ENCODE measurements at regions not wholly inside any gene's neighbourhood (a gene's known extent, or its start where the extent isn't known, plus 50 kb on each side); places are given as distances from the start of the nearest gene placed in this dataset.

GRCh38 chr5:23164971-23165370 is 311.8 kb upstream of the CDH12 start:
- no peaks in the 10 kb centered on the region for H3K36me3 ChIP-seq (ENCODE audit: insufficient read depth, low read length)
- no peak overlapping the region for H3K4me3 ChIP-seq (ENCODE audit: low read depth, low read length)
- H3K79me2 ChIP-seq (ENCODE audit: control insufficient read depth, insufficient read depth, low read length, unreplicated experiment): no peaks in the 10 kb centered on the region
- H3K27ac ChIP-seq (ENCODE audit: low read depth, low read length): no peak overlapping the region
- no peaks in the 10 kb centered on the region for H3K4me1 ChIP-seq (ENCODE audit: control insufficient read depth, insufficient read depth, low read length, unreplicated experiment)
- no peak overlapping the region for H2AFZ ChIP-seq (ENCODE audit: low read length, unreplicated experiment)
- no peaks in the 10 kb centered on the region for H3K27me3 ChIP-seq (ENCODE audit: insufficient read depth, low read length)

GRCh38 chr5:23158179-23158578 is 305.0 kb upstream of the CDH12 start:
- Histone ChIP-seq H3K27ac (ENCODE audit: low read depth, low read length) (no peak overlapping the region), H3K79me2 (ENCODE audit: control insufficient read depth, insufficient read depth, low read length, unreplicated experiment) (no peaks in the 10 kb centered on the region), H3K27me3 (ENCODE audit: insufficient read depth, low read length) (no peaks in the 10 kb centered on the region), H3K36me3 (ENCODE audit: insufficient read depth, low read length) (no peaks in the 10 kb centered on the region), H3K4me1 (ENCODE audit: control insufficient read depth, insufficient read depth, low read length, unreplicated experiment) (no peaks in the 10 kb centered on the region), H3K4me3 (ENCODE audit: low read depth, low read length) (no peak overlapping the region), H2AFZ (ENCODE audit: low read length, unreplicated experiment) (no peak overlapping the region)

- Histone ChIP-seq H3K27ac (ENCODE audit: low read depth, low read length) (no peak overlapping the region), H3K36me3 (ENCODE audit: insufficient read depth, low read length) (no peaks in the 10 kb centered on the region), H3K79me2 (ENCODE audit: control insufficient read depth, insufficient read depth, low read length, unreplicated experiment) (no peaks in the 10 kb centered on the region), H3K4me3 (ENCODE audit: low read depth, low read length) (no peak overlapping the region), H3K27me3 (ENCODE audit: insufficient read depth, low read length) (no peaks in the 10 kb centered on the region), H3K4me1 (ENCODE audit: control insufficient read depth, insufficient read depth, low read length, unreplicated experiment) (no peaks in the 10 kb centered on the region), H2AFZ (ENCODE audit: low read length, unreplicated experiment) (no peak overlapping the region)
Observed at GRCh38 chr5:23157716-23158115, 304.6 kb upstream of the CDH12 start.

GRCh38 chr5:23157169-23157568 is 304.0 kb upstream of the CDH12 start:
- H3K27me3 ChIP-seq (ENCODE audit: insufficient read depth, low read length): no peaks in the 10 kb centered on the region
- no peak overlapping the region for H3K4me3 ChIP-seq (ENCODE audit: low read depth, low read length)
- H3K27ac ChIP-seq (ENCODE audit: low read depth, low read length): no peak overlapping the region
- H3K36me3 ChIP-seq (ENCODE audit: insufficient read depth, low read length): no peaks in the 10 kb centered on the region
- H3K79me2 ChIP-seq (ENCODE audit: control insufficient read depth, insufficient read depth, low read length, unreplicated experiment): no peaks in the 10 kb centered on the region
- H3K4me1 ChIP-seq (ENCODE audit: control insufficient read depth, insufficient read depth, low read length, unreplicated experiment): no peaks in the 10 kb centered on the region
- H2AFZ ChIP-seq (ENCODE audit: low read length, unreplicated experiment): no peak overlapping the region

- no peaks in the 10 kb centered on the region for H3K36me3 ChIP-seq (ENCODE audit: insufficient read depth, low read length)
- no peak overlapping the region for H3K4me3 ChIP-seq (ENCODE audit: low read depth, low read length)
- H3K27me3 ChIP-seq (ENCODE audit: insufficient read depth, low read length): no peaks in the 10 kb centered on the region
- H3K27ac ChIP-seq (ENCODE audit: low read depth, low read length): no peak overlapping the region
- H3K4me1 ChIP-seq (ENCODE audit: control insufficient read depth, insufficient read depth, low read length, unreplicated experiment): no peaks in the 10 kb centered on the region
- no peaks in the 10 kb centered on the region for H3K79me2 ChIP-seq (ENCODE audit: control insufficient read depth, insufficient read depth, low read length, unreplicated experiment)
- H2AFZ ChIP-seq (ENCODE audit: low read length, unreplicated experiment): no peak overlapping the region
Observed at GRCh38 chr5:23147625-23148024, 294.5 kb upstream of the CDH12 start.

GRCh38 chr5:23146183-23146582 is 293.0 kb upstream of the CDH12 start:
- no peak overlapping the region for H3K4me3 ChIP-seq (ENCODE audit: low read depth, low read length)
- no peaks in the 10 kb centered on the region for H3K79me2 ChIP-seq (ENCODE audit: control insufficient read depth, insufficient read depth, low read length, unreplicated experiment)
- H3K27ac ChIP-seq (ENCODE audit: low read depth, low read length): no peak overlapping the region
- no peaks in the 10 kb centered on the region for H3K36me3 ChIP-seq (ENCODE audit: insufficient read depth, low read length)
- no peaks in the 10 kb centered on the region for H3K27me3 ChIP-seq (ENCODE audit: insufficient read depth, low read length)
- H2AFZ ChIP-seq (ENCODE audit: low read length, unreplicated experiment): no peak overlapping the region
- H3K4me1 ChIP-seq (ENCODE audit: control insufficient read depth, insufficient read depth, low read length, unreplicated experiment): no peaks in the 10 kb centered on the region

GRCh38 chr5:23139338-23140171 is 286.4 kb upstream of the CDH12 start:
- no peaks in the 10 kb centered on the region for H3K79me2 ChIP-seq (ENCODE audit: control insufficient read depth, insufficient read depth, low read length, unreplicated experiment)
- H3K27ac ChIP-seq (ENCODE audit: low read depth, low read length): no peak overlapping the region
- H3K27me3 ChIP-seq (ENCODE audit: insufficient read depth, low read length): no peaks in the 10 kb centered on the region
- no peaks in the 10 kb centered on the region for H3K36me3 ChIP-seq (ENCODE audit: insufficient read depth, low read length)
- no peak overlapping the region for H3K4me3 ChIP-seq (ENCODE audit: low read depth, low read length)
- no peak overlapping the region for H2AFZ ChIP-seq (ENCODE audit: low read length, unreplicated experiment)
- H3K4me1 ChIP-seq (ENCODE audit: control insufficient read depth, insufficient read depth, low read length, unreplicated experiment): no peaks in the 10 kb centered on the region

GRCh38 chr5:23136958-23137357 is 283.8 kb upstream of the CDH12 start:
- H3K27ac ChIP-seq (ENCODE audit: low read depth, low read length): no peak overlapping the region
- no peaks in the 10 kb centered on the region for H3K36me3 ChIP-seq (ENCODE audit: insufficient read depth, low read length)
- no peaks in the 10 kb centered on the region for H3K4me1 ChIP-seq (ENCODE audit: control insufficient read depth, insufficient read depth, low read length, unreplicated experiment)
- no peak overlapping the region for H2AFZ ChIP-seq (ENCODE audit: low read length, unreplicated experiment)
- no peaks in the 10 kb centered on the region for H3K79me2 ChIP-seq (ENCODE audit: control insufficient read depth, insufficient read depth, low read length, unreplicated experiment)
- H3K4me3 ChIP-seq (ENCODE audit: low read depth, low read length): no peak overlapping the region
- no peaks in the 10 kb centered on the region for H3K27me3 ChIP-seq (ENCODE audit: insufficient read depth, low read length)

- Histone ChIP-seq H3K79me2 (ENCODE audit: control insufficient read depth, insufficient read depth, low read length, unreplicated experiment) (no peaks in the 10 kb centered on the region), H3K27me3 (ENCODE audit: insufficient read depth, low read length) (no peaks in the 10 kb centered on the region), H3K4me3 (ENCODE audit: low read depth, low read length) (no peak overlapping the region), H3K4me1 (ENCODE audit: control insufficient read depth, insufficient read depth, low read length, unreplicated experiment) (no peaks in the 10 kb centered on the region), H3K27ac (ENCODE audit: low read depth, low read length) (no peak overlapping the region), H2AFZ (ENCODE audit: low read length, unreplicated experiment) (no peak overlapping the region), H3K36me3 (ENCODE audit: insufficient read depth, low read length) (no peaks in the 10 kb centered on the region)
Observed at GRCh38 chr5:23132231-23132630, 279.1 kb upstream of the CDH12 start.

- H3K4me1 ChIP-seq (ENCODE audit: control insufficient read depth, insufficient read depth, low read length, unreplicated experiment): no peaks in the 10 kb centered on the region
- no peaks in the 10 kb centered on the region for H3K79me2 ChIP-seq (ENCODE audit: control insufficient read depth, insufficient read depth, low read length, unreplicated experiment)
- H3K27me3 ChIP-seq (ENCODE audit: insufficient read depth, low read length): no peaks in the 10 kb centered on the region
- H3K4me3 ChIP-seq (ENCODE audit: low read depth, low read length): no peak overlapping the region
- H3K36me3 ChIP-seq (ENCODE audit: insufficient read depth, low read length): no peaks in the 10 kb centered on the region
- H3K27ac ChIP-seq (ENCODE audit: low read depth, low read length): no peak overlapping the region
- H2AFZ ChIP-seq (ENCODE audit: low read length, unreplicated experiment): no peak overlapping the region
Observed at GRCh38 chr5:23112237-23112636, 259.1 kb upstream of the CDH12 start.

- no peaks in the 10 kb centered on the region for H3K36me3 ChIP-seq (ENCODE audit: insufficient read depth, low read length)
- H3K27ac ChIP-seq (ENCODE audit: low read depth, low read length): no peak overlapping the region
- no peaks in the 10 kb centered on the region for H3K79me2 ChIP-seq (ENCODE audit: control insufficient read depth, insufficient read depth, low read length, unreplicated experiment)
- H3K4me1 ChIP-seq (ENCODE audit: control insufficient read depth, insufficient read depth, low read length, unreplicated experiment): no peaks in the 10 kb centered on the region
- no peak overlapping the region for H3K4me3 ChIP-seq (ENCODE audit: low read depth, low read length)
- H2AFZ ChIP-seq (ENCODE audit: low read length, unreplicated experiment): no peak overlapping the region
- no peaks in the 10 kb centered on the region for H3K27me3 ChIP-seq (ENCODE audit: insufficient read depth, low read length)
Observed at GRCh38 chr5:23105021-23105420, 251.9 kb upstream of the CDH12 start.
